ENCODE measurements at regions not wholly inside any gene's neighbourhood (a gene's known extent, or its start where the extent isn't known, plus 50 kb on each side); places are given as distances from the start of the nearest gene placed in this dataset.
"Not testable (repeated sequence)": the region's sequence is repeated elsewhere in the genome, so short reads cannot be mapped to it uniquely, and the experiment has no call there.

GRCh38 chr4:159937595-159937994, 834.7 kb downstream of the RAPGEF2 start:
- H4K20me1 ChIP-seq (ENCODE audit: control insufficient read depth, extremely low read depth, insufficient read depth, low read length), result no peaks in the 10 kb centered on the region
- no peak overlapping the region for H2AFZ ChIP-seq (ENCODE audit: control insufficient read depth, low read length)
- no peaks in the 10 kb centered on the region for H3K9me3 ChIP-seq (ENCODE audit: control insufficient read depth, low read depth, low read length)
- no peaks in the 10 kb centered on the region for H3K4me1 ChIP-seq (ENCODE audit: control insufficient read depth, extremely low read depth, insufficient read depth, low read length)
- no peak overlapping the region for H3K9ac ChIP-seq (ENCODE audit: control insufficient read depth, extremely low read depth, insufficient read depth, low read length)
- H3K4me2 ChIP-seq (ENCODE audit: control insufficient read depth, extremely low read depth, insufficient read depth, low read depth, low read length), result no peak overlapping the region
- dilution Hi-C loops (cut with MboI; ENCODE audit: extremely low pct_ligation_motif_present, low sequenced_read_pairs), result no loop called here
- H3K4me3 ChIP-seq (ENCODE audit: control insufficient read depth in 2 of 3, extremely low read depth in 1 of 3, insufficient read depth in 2 of 3, low read depth in 1 of 3, low read length in 3 of 3), result no peak overlapping the region
- no peaks in the 10 kb centered on the region for H3K79me2 ChIP-seq (ENCODE audit: control insufficient read depth, insufficient read depth, low read length)
- H3K9me1 ChIP-seq (ENCODE audit: control insufficient read depth, extremely low read depth, insufficient read depth, low read length), result no peaks in the 10 kb centered on the region
- TF ChIP-seq CTCF (optimal IDR thresholded peaks at IDR 0.05 in 1 of 3, IDR thresholded peaks at IDR 0.05 in 1 of 3, conservative IDR thresholded peaks at IDR 0.05 in 1 of 3; ENCODE audit: extremely low read depth in 1 of 3, insufficient read depth in 2 of 3, low read length in 3 of 3) (no peak), EZH2 (IDR thresholded peaks at IDR 0.05; ENCODE audit: low read length) (no peak)
- H3K27ac ChIP-seq (ENCODE audit: control insufficient read depth, insufficient read depth, low read length), result no peak overlapping the region
- no peaks in the 10 kb centered on the region for H3K27me3 ChIP-seq (ENCODE audit: control insufficient read depth, extremely low read depth, insufficient read depth, low read length)
- no peaks in the 10 kb centered on the region for H3K36me3 ChIP-seq (ENCODE audit: control insufficient read depth in 2 of 2, extremely low read depth in 1 of 2, insufficient read depth in 2 of 2, low read length in 2 of 2)
- FAIRE-seq (no peak), DNase-seq (ENCODE audit: low read depth, low spot score) (no peak)

GRCh38 chr4:159939681-159940080, 836.8 kb downstream of the RAPGEF2 start:
- H3K79me2 ChIP-seq (ENCODE audit: control insufficient read depth, insufficient read depth, low read length); DNase-seq (ENCODE audit: low read depth, low spot score); H3K27me3 ChIP-seq (ENCODE audit: control insufficient read depth, extremely low read depth, insufficient read depth, low read length); H3K4me1 ChIP-seq (ENCODE audit: control insufficient read depth, extremely low read depth, insufficient read depth, low read length); H3K27ac ChIP-seq (ENCODE audit: control insufficient read depth, insufficient read depth, low read length); dilution Hi-C loops (cut with MboI; ENCODE audit: extremely low pct_ligation_motif_present, low sequenced_read_pairs); H3K4me3 ChIP-seq (ENCODE audit: control insufficient read depth in 2 of 3, extremely low read depth in 1 of 3, insufficient read depth in 2 of 3, low read depth in 1 of 3, low read length in 3 of 3); H3K9me3 ChIP-seq (ENCODE audit: control insufficient read depth, low read depth, low read length); H3K36me3 ChIP-seq (ENCODE audit: control insufficient read depth in 2 of 2, extremely low read depth in 1 of 2, insufficient read depth in 2 of 2, low read length in 2 of 2); H3K4me2 ChIP-seq (ENCODE audit: control insufficient read depth, extremely low read depth, insufficient read depth, low read depth, low read length); H3K9me1 ChIP-seq (ENCODE audit: control insufficient read depth, extremely low read depth, insufficient read depth, low read length); H4K20me1 ChIP-seq (ENCODE audit: control insufficient read depth, extremely low read depth, insufficient read depth, low read length); H3K9ac ChIP-seq (ENCODE audit: control insufficient read depth, extremely low read depth, insufficient read depth, low read length); FAIRE-seq; H2AFZ ChIP-seq (ENCODE audit: control insufficient read depth, low read length): not testable (repeated sequence)

- DNase-seq (ENCODE audit: low read depth, low spot score), result no peak
- Histone ChIP-seq H3K9me1 (ENCODE audit: control insufficient read depth, extremely low read depth, insufficient read depth, low read length) (no peaks in the 10 kb centered on the region), H3K79me2 (ENCODE audit: control insufficient read depth, insufficient read depth, low read length) (no peaks in the 10 kb centered on the region), H2AFZ (ENCODE audit: control insufficient read depth, low read length) (no peak overlapping the region), H3K27ac (ENCODE audit: control insufficient read depth, insufficient read depth, low read length) (no peak overlapping the region), H3K4me2 (ENCODE audit: control insufficient read depth, extremely low read depth, insufficient read depth, low read depth, low read length) (no peak overlapping the region), H4K20me1 (ENCODE audit: control insufficient read depth, extremely low read depth, insufficient read depth, low read length) (no peaks in the 10 kb centered on the region), H3K27me3 (ENCODE audit: control insufficient read depth, extremely low read depth, insufficient read depth, low read length) (no peaks in the 10 kb centered on the region), H3K4me1 (ENCODE audit: control insufficient read depth, extremely low read depth, insufficient read depth, low read length) (no peaks in the 10 kb centered on the region), H3K9ac (ENCODE audit: control insufficient read depth, extremely low read depth, insufficient read depth, low read length) (no peak overlapping the region), H3K9me3 (ENCODE audit: control insufficient read depth, low read depth, low read length) (no peaks in the 10 kb centered on the region), H3K36me3 (ENCODE audit: control insufficient read depth in 2 of 2, extremely low read depth in 1 of 2, insufficient read depth in 2 of 2, low read length in 2 of 2) (no peaks in the 10 kb centered on the region), H3K4me3 (ENCODE audit: control insufficient read depth in 2 of 3, extremely low read depth in 1 of 3, insufficient read depth in 2 of 3, low read depth in 1 of 3, low read length in 3 of 3) (no peak overlapping the region)
- FAIRE-seq, result no peak
- TF ChIP-seq CTCF (optimal IDR thresholded peaks at IDR 0.05 in 1 of 3, IDR thresholded peaks at IDR 0.05 in 1 of 3, conservative IDR thresholded peaks at IDR 0.05 in 1 of 3; ENCODE audit: extremely low read depth in 1 of 3, insufficient read depth in 2 of 3, low read length in 3 of 3) (no peak), EZH2 (IDR thresholded peaks at IDR 0.05; ENCODE audit: low read length) (no peak)
- dilution Hi-C loops (cut with MboI; ENCODE audit: extremely low pct_ligation_motif_present, low sequenced_read_pairs), result no loop called here
Measured at GRCh38 chr4:159941076-159941475, 838.2 kb downstream of the RAPGEF2 start.

All from keratinocyte (primary cell).